Neural cell (in vitro differentiated cells): ENCODE measurements at regions not wholly inside any gene's neighbourhood (a gene's known extent, or its start where the extent isn't known, plus 50 kb on each side); places are given as distances from the start of the nearest gene placed in this dataset.

ENCODE experiments used
- H2AFZ ChIP-seq: fragments of 200-600, 300-800 bp; sonication (generic), shearing (Covaris generic); 2 replicates; pipeline ENCODE4 v1.6.0; 2014; ENCODE audit warnings: low read depth, mild to moderate bottlenecking, antibody characterized with exemption, low read length, moderate library complexity
- H3F3A ChIP-seq: fragments of 200-600 bp; shearing (Covaris generic); 2 replicates; pipeline ENCODE4 v1.6.1; 2016; ENCODE audit warnings: mild to moderate bottlenecking, moderate library complexity, mixed read lengths, antibody characterized with exemption, low read length; ENCODE audit not compliant: insufficient read depth, poor library complexity, severe bottlenecking
- H3K27ac ChIP-seq: fragments of 200-600, 300-800 bp; sonication (generic), shearing (Covaris generic); 2 replicates; pipeline ENCODE4 v1.5.1; 2014; ENCODE audit warnings: mild to moderate bottlenecking, low read length, moderate library complexity
- H3K27me3 ChIP-seq: fragments of 300-800, 200-600 bp; sonication (generic), shearing (Covaris generic); 2 replicates; pipeline ENCODE4 v1.6.0; 2014; ENCODE audit warnings: mild to moderate bottlenecking, low read depth, low read length, moderate library complexity; ENCODE audit not compliant: insufficient read depth
- H3K36me3 ChIP-seq: fragments of 300-800, 200-600 bp; sonication (generic), shearing (Covaris generic); 2 replicates; pipeline ENCODE4 v1.5.1; 2014; ENCODE audit warnings: mild to moderate bottlenecking, antibody characterized with exemption, low read length, moderate library complexity; ENCODE audit not compliant: insufficient read depth
- H3K4me2 ChIP-seq: fragments of 300-800, 200-600 bp; sonication (generic), shearing (Covaris generic); 2 replicates; pipeline ENCODE4 v1.6.0; 2014; ENCODE audit warnings: mild to moderate bottlenecking, low read length
- H3K4me3 ChIP-seq: fragments of 300-800, 200-600 bp; sonication (generic), shearing (Covaris generic); 2 replicates; pipeline ENCODE4 v1.5.1; 2014; ENCODE audit warnings: mild to moderate bottlenecking, low read length, moderate library complexity
- H3K79me2 ChIP-seq: fragments of 200-600 bp; shearing (Covaris generic); replicated peaks from 2 replicates; pipeline ENCODE4 v1.6.0; 2014; ENCODE audit warnings: mild to moderate bottlenecking, low read length, moderate library complexity; ENCODE audit not compliant: insufficient read depth
- H3K9ac ChIP-seq: fragments of 300-800, 200-600 bp; sonication (generic), shearing (Covaris generic); 2 replicates; pipeline ENCODE4 v1.6.1; 2016; ENCODE audit warnings: mild to moderate bottlenecking, low read length, mixed read lengths
- H3K9me2 ChIP-seq: fragments of 200-600 bp; shearing (Covaris generic); 2 replicates; pipeline ENCODE4 v1.6.1; 2016; ENCODE audit warnings: mild to moderate bottlenecking, low read length, mixed read lengths; ENCODE audit not compliant: insufficient read depth
- H3K9me3 ChIP-seq: fragments of 200-600, 300-800 bp; sonication (generic), shearing (Covaris generic); 2 replicates; pipeline ENCODE4 v1.6.1; 2016; ENCODE audit warnings: mild to moderate bottlenecking, mixed run types, low read length, moderate library complexity, mixed read lengths
- H4K20me1 ChIP-seq: fragments of 200-600 bp; shearing (Covaris generic); 2 replicates; pipeline ENCODE4 v1.6.1; 2016; ENCODE audit warnings: mild to moderate bottlenecking, mixed run types; ENCODE audit not compliant: insufficient read depth
- CTCF ChIP-seq: fragments of 450-650 bp; IDR thresholded peaks from 2 replicates; pipeline ENCODE4 v1.5.1; 2014; ENCODE audit warnings: antibody characterized with exemption, mild to moderate bottlenecking, moderate library complexity; ENCODE audit not compliant: poor library complexity, severe bottlenecking
- EP300 ChIP-seq: fragments of 450-650 bp; conservative IDR thresholded peaks from 2 replicates; pipeline ENCODE4 v1.6.1; 2014; ENCODE audit warnings: antibody characterized with exemption, mild to moderate bottlenecking, moderate library complexity; ENCODE audit not compliant: poor library complexity, severe bottlenecking
- EZH2 ChIP-seq: fragments of 200-600, 300-800 bp; shearing (Covaris generic), sonication (generic); IDR thresholded peaks from 2 replicates; pipeline ENCODE4 v1.6.1; 2014; ENCODE audit warnings: antibody characterized with exemption, low read length, borderline replicate concordance, mild to moderate bottlenecking; ENCODE audit not compliant: insufficient read depth, poor library complexity, severe bottlenecking
- MXI1 ChIP-seq: fragments of 450-650 bp; conservative IDR thresholded peaks from 2 replicates; pipeline ENCODE4 v1.6.1; 2014; ENCODE audit warnings: antibody characterized with exemption, mild to moderate bottlenecking; ENCODE audit not compliant: poor library complexity, severe bottlenecking
- POLR2AphosphoS5 ChIP-seq: IDR thresholded peaks from 2 replicates; pipeline ENCODE4 v1.6.1; 2012
- RAD21 ChIP-seq: fragments of 450-650 bp; conservative IDR thresholded peaks from 2 replicates; pipeline ENCODE4 v1.6.1; 2014; ENCODE audit warnings: antibody characterized with exemption, mild to moderate bottlenecking, moderate library complexity
- REST ChIP-seq: IDR thresholded peaks from 2 replicates; pipeline ENCODE4 v1.6.1; 2012; ENCODE audit warnings: borderline replicate concordance
- SMC3 ChIP-seq: fragments of 450-650 bp; conservative IDR thresholded peaks from 2 replicates; pipeline ENCODE4 v1.6.1; 2014; ENCODE audit warnings: antibody characterized with exemption, mild to moderate bottlenecking, moderate library complexity; ENCODE audit not compliant: poor library complexity
- TAF1 ChIP-seq: IDR thresholded peaks from 2 replicates; pipeline ENCODE4 v1.6.1; 2012; ENCODE audit warnings: low read depth

GRCh38 chr10:2207246-2207922 is 470.1 kb upstream of the ADARB2 start:
- no peak for TF ChIP-seq CTCF
- no peak for TF ChIP-seq MXI1
- no peak for TF ChIP-seq EZH2
- TF ChIP-seq SMC3: no peak
- no peak for TF ChIP-seq POLR2AphosphoS5
- no peak for TF ChIP-seq TAF1
- no peak for TF ChIP-seq EP300
- no peak for TF ChIP-seq RAD21
- no peak for TF ChIP-seq REST
- Histone ChIP-seq H3K27me3 (no peaks in the 10 kb centered on the region), H3K9me3 (no peaks in the 10 kb centered on the region), H3K4me2 (no peak overlapping the region), H4K20me1 (no peaks in the 10 kb centered on the region), H3K36me3 (no peaks in the 10 kb centered on the region), H3K4me3 (no peak overlapping the region), H3K79me2 (no peaks in the 10 kb centered on the region), H2AFZ (no peak overlapping the region), H3F3A (peaks cover 4% of the 10 kb centered on the region), H3K9me2 (no peaks in the 10 kb centered on the region), H3K9ac (no peak overlapping the region), H3K27ac (no peak overlapping the region)

- Histone ChIP-seq H2AFZ (no peak overlapping the region), H3F3A (no peaks in the 10 kb centered on the region)
Observed at GRCh38 chr10:2205406-2205805, 468.1 kb upstream of the ADARB2 start.

More at GRCh38 chr10:2205406-2205805, 468.1 kb upstream of the ADARB2 start:
- no peaks in the 10 kb centered on the region for H3K36me3 ChIP-seq
- TF ChIP-seq EZH2: no peak
- no peak for TF ChIP-seq REST
- peak; percentile 17 for TF ChIP-seq RAD21
- peak; percentile 55 for TF ChIP-seq POLR2AphosphoS5
- peak; percentile 80 for TF ChIP-seq EP300
- TF ChIP-seq CTCF: no peak
- H3K9ac ChIP-seq: no peak overlapping the region
- H3K4me3 ChIP-seq: peak overlapping the region; percentile 28
- H3K4me2 ChIP-seq: no peak overlapping the region
- H3K27me3 ChIP-seq: no peaks in the 10 kb centered on the region
- H3K9me3 ChIP-seq: no peaks in the 10 kb centered on the region
- no peaks in the 10 kb centered on the region for H3K79me2 ChIP-seq
- no peaks in the 10 kb centered on the region for H4K20me1 ChIP-seq
- H3K27ac ChIP-seq: peak overlapping the region; percentile 70
- H3K9me2 ChIP-seq: no peaks in the 10 kb centered on the region
